GM19463 (cell line): ENCODE measurements at regions not wholly inside any gene's neighbourhood (a gene's known extent, or its start where the extent isn't known, plus 50 kb on each side); places are given as distances from the start of the nearest gene placed in this dataset.

Experiments used
- ATAC-seq: cut with Tn5 transposase; IDR thresholded peaks from one replicate; pipeline ENCODE4 v1.9.1; 2021; ENCODE audit warnings: mild to moderate bottlenecking, moderate library complexity; ENCODE audit not compliant: unreplicated experiment

DNA sequence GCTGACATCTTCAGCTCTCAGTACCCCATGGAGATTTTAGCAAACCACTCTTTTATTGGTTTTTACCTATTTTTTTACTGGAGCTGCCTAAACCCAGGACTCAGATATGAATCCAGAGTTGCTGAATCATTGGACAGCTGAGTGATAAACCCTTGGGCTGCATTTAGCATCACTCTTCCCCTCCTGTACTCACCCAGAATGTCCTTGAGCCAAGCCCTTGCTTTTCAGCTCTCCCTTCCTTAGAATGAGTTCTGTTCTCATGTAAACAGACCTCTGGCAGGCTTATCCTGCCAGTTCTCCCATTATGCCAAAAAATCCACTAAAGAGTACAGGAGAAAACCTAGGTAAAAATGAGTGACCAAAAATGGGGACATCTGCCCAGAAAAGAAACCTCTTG lies 200.1 kb upstream of the POU2AF2 start:
- no peak for ATAC-seq

DNA sequence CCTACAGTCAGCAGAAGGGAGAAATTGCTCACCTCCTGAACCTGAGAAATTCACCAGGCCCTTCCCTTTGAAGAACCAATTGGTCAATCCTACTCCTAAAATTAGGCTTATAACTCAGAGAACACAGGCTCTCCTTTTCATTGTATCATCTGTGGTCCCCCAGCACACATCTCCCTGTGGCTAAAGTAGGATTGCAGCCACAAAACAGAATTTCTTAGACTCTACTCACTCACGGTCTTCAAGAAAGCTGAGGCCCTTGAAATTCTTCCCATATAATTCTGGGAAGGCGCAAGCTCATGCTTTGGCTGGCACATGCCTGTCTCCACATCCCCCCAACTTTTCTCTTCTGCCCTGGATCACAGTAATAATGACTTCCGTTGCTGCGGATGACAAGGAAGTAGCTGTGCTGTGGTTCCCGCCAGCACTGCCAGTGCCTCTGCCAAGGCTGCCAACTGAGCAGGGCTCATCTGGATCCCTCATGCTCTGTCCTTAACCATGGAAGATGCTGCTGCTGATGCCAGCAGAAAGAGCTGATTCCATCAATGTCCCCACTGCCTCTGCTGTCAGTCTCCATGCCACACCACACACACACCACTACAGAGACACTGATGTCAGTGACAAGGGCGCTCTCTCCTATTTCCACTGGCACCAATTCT lies 200.6 kb upstream of the POU2AF2 start:
- no peak for ATAC-seq

DNA sequence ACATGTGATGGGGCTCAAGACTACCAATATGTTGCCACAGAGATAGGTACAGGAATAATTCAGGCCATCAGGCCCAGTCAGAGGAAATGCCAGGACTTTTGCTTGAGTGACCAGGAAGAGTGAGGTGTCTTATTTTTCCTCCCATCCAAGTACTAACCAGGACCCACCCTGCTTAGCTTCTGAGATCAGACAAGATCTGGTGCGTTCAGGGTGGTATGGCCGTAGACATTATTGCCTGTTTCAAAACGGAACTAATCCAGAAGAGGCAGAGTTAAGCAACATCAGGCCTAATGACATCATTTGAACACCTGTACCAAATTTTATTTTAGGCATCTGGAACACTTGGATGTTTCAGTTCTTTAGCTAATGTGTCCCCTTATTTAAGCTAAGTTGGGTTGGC lies 205.5 kb upstream of the POU2AF2 start:
- no peak for ATAC-seq

DNA sequence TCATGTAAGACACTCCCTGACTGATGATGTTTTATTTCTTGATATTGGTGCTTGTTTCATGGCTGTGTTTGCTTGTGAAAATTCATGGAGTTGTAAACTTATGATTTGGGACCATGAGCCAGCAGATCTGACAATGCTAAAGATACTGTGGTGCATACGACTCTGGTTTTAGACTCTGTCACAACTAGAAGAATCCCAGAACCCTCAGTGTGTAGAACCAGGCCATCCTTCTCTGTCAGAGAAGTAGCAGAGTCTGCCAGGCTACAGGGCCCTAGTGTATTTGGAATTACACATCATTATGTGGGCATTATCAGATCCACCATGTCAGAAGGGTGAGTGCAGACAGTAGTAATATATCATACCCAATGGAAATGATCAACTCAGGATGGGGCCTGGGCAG lies 209.8 kb upstream of the POU2AF2 start:
- no peak for ATAC-seq

DNA sequence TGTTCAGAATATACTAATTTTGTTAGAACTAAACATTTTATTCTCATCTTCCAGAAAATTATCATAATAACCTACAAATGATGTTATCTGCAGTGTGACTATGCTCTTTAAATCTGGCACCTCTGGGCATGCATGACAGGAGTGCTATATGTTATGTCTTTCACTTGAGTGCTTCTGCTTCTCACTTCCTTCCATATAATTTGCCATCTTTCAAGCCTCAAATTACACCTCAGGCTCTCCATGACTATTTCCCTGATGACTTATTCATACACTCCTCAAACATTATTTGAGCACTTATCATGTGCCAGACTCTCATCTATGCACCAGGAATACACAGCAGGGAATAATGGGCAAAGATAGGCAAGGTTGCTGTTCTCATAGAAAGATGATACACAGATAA lies 219.3 kb upstream of the POU2AF2 start:
- no peak for ATAC-seq

DNA sequence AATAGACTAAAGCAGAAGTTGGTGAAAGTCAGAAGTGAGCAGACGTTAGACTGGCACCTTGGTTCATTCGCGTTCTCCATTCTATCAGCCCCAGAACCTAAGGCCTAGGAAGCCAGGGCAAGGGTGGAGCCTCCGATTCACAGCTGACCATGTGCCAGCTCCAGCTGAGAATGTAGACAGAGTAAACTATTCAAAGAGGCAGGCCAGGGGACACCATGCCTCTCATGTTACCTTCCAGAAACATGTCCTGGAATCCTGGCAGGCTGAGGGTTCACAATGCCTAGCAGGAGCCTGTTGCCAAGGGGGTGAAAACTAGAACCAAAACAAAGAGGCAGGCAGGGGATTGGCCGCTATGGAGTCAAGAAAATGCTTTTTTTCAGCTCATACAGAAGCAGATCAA lies 224.4 kb upstream of the POU2AF2 start:
- no peak for ATAC-seq

DNA sequence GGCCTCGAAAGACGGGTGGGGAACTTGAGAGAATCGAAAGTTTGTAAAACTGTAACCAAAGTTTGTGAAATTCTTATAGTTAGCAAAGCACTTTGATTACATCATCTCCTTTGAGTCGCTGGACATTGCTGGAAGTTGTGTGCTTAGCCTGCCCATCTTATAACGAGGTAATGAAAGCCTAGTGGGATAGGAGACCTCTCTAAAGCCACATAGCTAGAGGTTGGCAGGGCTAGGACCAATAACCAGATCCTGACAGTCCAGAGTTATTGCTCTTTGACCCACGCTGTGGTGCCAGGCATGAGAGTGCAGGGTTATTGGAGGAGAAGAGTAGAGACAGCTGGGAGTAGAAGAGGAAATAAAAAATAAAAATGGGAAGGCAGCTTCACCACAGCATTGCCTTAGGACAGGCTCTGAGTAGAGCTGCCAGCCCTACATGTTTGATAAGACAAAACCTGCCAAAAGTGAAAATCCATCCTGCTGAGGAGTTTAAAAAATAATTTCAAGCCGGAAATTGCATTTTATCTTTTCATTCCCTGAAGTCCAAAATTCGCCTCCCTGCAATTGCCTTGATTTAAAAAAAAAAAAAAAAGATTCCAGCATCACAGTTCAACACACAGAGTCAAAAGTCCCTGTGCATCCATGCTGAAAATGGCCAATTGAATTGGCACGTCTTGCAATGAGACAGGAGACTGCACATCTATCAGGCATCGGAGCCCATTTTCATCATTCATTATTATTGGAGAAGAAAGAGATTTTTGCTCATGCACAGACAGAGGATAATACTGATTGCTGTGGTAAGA lies 225.5 kb upstream of the POU2AF2 start:
- ATAC-seq: no peak

DNA sequence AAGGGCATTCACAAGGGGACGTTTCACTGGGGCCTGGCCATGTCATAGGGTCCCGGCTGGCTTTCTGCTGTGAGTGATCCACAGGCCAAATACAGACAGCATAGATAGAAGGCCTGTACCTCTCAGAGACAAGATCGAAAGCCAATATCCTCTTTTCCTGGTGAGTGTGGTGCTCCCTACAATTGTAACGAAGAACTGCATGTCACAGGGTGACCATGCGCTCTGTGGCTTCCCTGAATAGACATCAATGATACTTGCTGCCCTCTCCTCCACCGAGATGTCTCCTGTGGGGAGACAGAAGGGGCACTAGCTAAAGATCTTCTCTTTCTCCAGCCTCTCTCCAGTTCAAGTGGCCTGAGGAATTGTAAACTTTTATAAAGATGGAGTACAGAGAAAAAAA lies 226.1 kb upstream of the POU2AF2 start:
- no peak for ATAC-seq

DNA sequence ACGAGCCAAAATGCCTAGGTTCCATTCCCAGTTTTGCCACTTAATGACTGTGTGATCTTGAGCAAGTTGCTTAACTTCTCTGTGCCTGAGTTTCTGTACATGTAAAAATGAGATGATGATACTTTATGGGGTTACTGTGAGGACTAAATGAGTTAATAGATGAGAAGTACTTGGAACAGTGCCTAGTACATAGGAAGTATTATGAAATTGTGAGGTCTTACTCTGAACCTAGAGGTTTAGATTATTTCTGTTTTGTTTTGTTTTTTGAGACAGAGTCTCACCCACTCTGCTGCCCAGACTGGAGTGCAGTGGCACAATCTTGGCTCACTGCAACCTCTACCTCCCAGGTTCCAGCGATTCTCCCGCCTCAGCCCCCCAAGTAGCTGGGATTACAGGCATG lies 227.0 kb upstream of the POU2AF2 start:
- no peak for ATAC-seq

DNA sequence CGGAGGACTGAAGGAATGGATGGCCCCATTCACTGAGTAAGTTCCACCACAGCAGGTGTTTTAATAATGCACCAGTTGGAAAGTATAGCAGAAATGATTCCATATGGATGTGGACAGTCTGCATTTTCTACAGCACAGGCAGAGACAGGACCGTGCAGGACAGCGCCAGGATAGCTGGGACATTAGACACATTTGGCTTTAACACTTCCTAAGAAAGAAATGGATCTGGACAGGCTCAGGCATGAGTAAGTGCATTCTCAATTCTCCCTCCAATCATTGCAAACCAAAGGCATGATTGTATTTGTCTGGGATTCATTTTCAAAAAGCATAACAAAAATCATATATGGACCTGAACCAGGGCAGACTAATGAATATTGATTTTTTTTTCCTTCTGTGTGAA lies 233.0 kb upstream of the POU2AF2 start:
- ATAC-seq: no peak

DNA sequence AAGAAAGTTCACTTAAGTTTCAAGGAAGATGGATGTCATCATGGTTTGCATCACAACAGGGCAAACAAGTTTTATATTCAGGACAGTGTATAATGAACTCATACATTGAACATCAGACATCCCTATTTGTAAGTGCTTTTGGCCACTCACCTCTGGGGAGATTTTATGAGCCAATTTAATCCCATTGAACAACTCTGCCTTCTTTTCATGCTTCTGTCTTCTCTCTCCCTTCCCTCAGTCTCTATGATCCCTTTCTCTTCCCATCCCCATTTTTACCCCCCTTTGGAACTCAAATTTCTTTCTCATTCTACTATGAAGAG lies 234.3 kb upstream of the POU2AF2 start:
- ATAC-seq: no peak

DNA sequence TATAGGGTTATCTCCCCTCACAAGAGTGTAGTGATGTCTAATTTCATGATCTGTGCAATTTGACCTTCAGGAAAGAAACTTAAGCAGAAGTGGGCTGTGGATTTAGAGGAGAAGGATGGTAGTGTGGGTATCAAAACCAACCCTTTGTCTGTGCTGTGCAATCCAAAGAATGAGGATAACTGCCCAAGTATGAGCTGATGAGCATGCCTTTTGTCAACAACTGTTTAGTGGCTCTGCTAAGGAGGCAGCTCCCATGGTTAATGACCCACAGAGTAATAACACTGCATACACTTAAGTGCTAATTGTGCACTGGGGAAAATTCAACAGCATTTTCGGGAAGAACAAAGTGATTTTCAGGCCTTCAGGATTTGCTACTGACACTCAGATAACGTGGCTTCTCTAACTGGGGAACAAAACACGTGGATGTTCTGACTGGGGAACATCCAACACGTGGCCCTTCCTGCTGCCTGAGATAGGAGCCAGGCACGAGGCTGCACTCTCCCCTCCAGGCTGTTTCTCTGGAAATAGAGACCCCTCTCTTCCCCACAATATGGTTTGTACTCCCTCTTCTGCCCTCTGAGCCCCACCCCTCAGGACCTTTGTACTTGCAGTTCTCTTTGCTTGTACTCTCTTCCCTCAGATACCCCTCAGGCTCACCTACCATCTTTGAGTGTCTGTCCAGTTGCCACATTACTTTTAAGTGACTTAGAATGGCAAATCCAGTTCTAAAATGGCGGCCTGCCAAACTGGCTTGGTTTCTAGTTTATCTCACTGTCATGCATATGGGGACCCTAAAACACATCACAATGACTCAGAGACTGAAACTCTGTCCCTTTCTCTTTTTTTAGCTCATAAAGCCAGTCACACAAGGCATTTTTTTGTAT lies 234.9 kb upstream of the POU2AF2 start:
- no peak for ATAC-seq

DNA sequence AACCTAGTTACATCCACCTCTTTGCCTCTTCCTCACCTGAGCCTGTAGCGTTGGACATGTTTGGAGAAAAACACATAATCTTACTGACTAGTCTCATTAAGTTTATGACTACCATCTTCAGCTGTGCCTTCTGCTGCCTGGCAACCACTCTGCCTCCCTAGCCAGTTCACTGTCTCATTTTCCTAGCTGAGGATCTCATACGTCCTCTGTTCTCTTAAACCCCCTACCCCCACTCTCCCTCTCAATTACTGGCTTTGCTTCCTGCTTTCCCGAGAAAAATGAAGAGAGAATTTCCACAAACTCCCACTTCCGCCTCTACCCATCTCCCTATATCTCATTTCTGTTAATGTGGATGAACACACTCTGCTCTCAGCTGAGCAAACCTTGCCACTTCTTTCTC lies 239.3 kb upstream of the POU2AF2 start:
- no peak for ATAC-seq

DNA sequence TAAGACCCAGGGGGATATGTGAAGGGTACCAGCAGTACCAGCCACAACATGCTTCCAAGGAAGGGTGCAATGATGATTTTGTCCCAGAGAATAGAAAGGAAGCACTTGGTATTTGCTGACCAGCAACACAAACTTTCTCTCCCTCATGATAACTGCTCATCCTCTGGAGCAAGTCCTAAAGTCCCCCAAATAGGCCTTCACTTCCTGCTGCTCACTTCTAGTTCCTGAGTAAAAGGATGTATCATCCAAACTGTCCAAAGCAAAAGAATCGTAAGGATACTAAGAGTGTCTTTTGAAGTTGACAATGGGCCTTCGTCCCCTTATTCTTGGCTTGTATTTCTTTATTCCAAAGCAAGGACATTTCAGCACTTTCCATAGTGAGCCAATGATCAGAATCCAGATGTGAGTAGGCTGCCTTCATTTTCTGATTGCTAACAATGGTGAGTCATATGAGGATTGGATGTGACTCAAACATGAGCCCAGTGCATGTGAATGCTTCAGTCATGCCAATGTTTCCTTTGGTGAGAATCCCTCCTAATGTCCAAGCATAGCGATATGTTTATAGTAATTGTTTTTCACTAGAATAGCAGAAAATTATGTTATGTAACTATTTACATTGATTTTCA lies 243.4 kb upstream of the POU2AF2 start:
- ATAC-seq: no peak

DNA sequence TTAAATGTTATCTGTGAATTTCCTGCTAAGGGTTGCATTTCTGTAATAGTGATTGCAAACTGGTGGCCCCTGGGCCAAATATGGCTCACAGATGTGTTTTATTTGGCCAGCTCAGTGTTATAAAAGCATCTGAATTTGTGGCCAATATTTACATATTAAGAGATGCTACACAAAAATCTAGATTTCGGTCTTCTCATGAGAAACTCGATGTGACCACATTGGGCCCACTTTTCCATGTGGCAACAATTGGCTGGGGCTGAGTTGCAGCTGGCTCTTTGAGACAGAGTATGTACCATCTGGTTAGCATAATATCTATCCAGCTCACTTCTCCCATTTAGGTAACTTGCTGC lies 244.5 kb upstream of the POU2AF2 start:
- no peak for ATAC-seq

DNA sequence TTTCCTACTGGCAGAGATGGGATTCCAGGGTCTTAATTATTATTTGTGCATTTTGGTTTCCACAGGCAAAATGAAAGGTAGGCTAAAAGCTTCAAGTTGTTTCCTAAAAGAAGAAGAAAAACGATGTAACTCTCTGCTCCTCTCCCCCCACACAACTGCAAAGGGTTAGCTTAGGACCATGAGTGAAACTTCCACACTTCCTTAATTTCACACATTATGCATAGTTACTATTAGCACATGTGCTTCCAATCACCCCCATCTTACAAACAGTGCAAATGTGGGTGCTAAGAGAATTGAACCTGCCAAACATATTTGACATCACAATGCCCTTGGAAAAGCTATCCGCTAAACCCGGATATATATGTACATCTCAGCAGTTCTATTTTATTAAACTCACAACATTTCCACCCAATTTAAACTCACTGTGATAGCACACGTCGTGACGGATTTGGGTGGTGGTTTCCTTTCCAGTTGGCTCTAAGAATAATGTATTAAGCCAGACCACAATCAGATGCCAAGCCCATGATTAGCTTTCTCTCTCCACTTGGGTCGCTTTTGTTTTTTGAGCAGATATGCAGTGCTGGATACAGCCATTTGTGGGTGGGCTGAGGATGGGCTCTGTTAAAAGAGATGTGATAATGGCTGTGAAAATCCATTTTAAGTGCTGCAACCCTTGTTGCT lies 245.0 kb upstream of the POU2AF2 start:
- no peak for ATAC-seq

DNA sequence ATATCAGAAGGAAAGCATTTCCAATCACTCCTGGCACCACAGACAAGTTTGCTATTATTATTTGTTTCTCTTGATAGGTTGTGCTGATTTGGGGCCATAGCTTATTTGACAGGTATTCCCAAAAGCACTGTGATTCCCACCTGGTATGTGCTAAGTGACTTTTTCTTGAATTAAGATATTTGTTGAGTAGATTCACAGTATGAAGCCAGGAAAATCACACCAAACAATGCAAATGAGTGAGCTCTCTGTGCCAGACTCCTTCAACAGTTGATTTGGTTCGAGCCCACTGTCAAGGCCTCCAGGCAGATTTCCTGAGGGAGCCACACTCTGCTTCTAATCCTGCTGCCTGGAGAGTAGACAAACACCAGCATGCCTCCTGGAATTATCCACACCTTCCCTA lies 253.0 kb upstream of the POU2AF2 start:
- ATAC-seq: no peak

DNA sequence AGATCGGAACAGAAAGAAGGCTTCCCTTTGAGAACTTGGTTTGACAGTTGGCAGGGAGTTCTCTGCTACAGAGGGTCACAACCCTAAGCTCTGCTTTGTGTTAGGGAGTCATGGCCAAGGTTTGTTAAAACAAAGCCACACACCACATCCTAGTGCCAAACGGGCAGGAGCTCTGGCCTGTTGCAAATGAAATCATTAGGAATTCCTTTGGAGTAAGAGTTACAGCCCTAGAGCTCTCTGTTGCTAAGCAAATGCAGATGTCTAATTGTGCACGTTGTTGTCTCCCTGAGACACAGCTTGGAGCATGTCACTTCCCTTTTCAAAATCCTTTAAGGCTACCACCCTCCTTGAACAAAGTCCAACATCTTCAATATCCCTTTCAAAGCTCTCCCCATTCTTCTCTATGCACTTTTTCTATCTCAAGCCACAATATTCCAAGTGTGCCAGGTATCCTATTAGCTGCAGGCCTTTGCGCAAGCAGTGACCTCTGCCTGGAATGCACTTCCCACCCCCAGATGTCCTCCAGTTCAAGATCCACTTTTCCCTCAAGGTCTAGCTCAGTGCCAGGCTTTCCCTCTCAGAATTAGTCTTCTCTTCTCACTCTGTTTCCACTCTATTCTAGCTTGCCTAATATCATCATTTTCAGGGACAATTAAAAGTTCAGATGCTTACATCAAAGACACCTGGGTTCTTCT lies 253.7 kb upstream of the POU2AF2 start:
- ATAC-seq: no peak

DNA sequence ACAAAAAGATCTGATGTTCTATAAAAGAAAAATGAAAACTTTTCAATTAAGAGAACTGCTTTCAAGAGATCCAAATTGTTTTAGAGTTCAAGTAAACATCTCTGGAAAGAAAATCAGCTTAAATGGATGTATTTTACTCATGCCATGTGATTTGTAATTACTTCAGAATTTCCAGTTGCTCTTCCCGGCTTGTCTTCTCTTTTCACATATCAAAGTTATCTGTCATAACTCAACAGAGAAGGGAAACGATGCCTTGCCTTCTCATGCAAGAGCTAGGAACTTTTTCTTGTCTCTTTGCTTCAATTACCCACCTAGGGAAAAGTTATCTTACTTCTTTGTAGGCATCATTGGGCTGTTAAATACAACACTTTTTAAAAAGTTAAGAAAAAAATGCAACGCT lies 255.2 kb upstream of the POU2AF2 start:
- ATAC-seq: no peak

DNA sequence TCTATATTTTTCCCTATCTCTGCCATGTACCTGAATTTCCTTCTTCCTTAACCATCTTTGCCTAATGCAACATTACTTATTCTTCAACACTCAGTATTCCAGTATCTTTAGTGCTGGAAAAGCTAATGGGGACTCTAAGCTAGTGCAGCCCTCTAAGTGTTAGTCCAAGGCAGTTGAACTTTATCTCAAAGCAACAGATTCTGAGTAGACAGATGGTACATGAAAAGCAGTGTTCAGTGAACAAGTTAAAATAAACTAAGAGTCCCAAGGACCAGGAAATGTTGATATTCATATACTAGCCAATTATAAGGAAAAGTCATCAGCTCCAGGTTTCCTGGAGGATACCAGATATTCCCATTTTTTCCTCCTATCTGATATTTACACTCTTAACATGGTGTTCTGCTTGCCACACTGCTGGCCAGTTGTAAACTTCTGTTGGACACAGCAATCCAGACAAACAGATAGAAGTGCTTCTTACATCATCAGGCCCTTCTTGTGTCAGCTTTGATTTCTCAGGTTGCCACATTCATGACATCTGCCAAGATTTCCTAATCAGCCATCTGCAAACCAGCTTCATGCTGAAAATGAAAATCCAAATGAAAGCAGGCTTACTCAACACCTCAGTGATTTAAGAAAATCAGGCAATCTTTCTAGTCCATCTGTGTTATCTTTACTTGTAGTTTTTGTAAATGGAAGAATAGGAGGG lies 255.9 kb upstream of the POU2AF2 start:
- no peak for ATAC-seq
